Posterior cingulate gyrus (tissue), 11 donors: ENCODE measurements at regions not wholly inside any gene's neighbourhood (a gene's known extent, or its start where the extent isn't known, plus 50 kb on each side); places are given as distances from the start of the nearest gene placed in this dataset.

Experiments used
- DNase-seq, 10 donors: peaks; one replicate each; pipeline versions ENCODE4 v3.0.0 to v3.0.0-alpha.2; 2020 to 2021; ENCODE audit warnings: mixed read lengths in 3 of 10
- intact Hi-C: fragments of 100-400 bp; cut with DNase I; formaldehyde crosslinking; loops from one replicate; pipeline ENCODE4 v1.15.1; 2023

DNA sequence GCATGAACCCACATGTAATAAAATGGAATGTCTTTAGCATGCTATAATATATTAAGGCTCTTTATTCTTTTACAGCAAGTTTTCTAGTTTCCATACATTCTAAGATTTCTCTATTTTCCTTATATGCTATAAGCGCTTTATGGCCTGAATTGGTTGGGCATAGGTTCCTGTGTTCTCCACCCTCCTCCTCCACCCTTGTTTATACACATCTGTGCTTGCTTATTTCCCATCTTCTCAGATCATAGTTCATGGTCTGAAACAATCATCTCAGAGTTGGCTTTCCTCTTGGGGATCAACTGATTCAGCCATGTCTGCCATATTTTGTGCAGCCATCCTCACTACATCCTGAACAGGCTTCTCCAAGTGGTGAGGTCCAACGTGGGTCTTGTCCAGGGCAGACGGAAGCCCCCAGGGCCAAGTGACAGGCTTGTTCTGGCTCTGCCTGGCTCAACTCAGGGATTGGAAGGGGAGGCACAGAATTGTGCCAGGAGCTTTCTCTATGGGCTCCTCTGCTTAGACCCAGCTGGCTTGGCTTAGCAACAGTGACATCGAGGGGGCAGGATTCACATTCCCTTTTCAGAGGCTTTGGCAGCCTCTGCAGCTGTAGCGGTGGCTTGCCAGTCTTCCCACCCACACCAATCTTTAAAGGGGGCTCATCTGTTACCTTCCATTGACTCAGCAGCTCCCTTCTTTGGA, 327.3 kb downstream of the PTEN start:
- intact Hi-C loops, result no loop called here
- DNase-seq, result no peak

DNA sequence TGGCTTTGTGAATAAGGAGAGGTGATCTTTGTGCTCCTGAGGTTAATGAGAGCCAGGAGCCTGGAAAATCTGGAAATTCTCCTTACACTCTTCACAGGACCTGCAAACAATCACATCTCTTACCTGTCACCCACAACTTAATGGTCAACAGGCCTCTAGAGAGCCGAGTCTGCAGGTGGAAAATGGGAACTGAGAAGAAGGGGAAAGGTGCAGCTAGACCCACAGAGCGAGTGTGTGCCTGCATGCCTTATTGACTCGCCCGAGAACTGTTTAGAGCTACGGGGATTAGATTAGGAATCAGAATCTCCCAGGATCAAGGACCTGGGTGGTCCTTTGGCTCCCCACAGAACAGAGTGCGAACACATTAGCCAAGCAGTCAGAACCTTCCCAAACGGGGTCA, 329.6 kb downstream of the PTEN start:
- no peak for DNase-seq
- intact Hi-C loops, result no loop called here

DNA sequence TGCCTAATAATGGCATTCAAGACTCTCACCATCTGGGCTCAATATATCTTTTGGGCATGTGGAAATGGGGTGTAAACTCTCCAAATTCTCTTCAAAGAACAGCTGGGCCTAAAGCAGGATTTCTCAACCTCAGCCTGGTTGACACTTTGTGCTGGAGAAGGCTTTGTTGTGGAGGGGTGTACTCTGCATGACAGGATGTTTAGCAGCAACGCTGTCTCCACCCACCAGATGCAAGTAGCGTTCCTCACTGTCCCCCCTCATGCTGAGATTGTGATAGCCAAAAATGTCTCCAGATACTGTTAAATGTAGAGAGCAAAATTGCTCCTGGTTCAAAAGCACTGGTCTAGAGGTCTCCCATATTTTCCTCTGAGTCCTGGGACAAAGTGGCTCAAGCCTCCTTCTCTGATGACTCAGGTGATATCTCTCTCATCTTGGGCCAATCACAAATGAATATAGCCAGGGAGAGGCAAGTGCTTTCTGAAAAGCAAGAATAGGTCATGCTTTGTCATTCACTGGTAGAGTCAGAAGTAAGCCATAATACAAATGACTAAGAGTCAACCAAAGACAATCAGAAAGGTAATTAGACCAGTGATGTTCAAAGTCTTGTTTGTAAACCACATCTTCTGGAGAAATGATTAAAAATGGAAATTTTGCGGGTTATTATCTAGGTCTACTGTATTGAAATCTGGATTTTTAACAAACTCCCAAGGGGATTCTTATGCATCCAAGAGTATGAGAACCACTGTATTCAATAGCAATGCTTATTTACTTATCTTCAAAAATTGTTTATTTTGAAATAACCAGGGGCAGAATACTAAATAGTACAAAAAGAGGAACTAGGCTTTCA, 330.8 kb downstream of the PTEN start:
- intact Hi-C loops, result no loop called here
- no peak for DNase-seq

DNA sequence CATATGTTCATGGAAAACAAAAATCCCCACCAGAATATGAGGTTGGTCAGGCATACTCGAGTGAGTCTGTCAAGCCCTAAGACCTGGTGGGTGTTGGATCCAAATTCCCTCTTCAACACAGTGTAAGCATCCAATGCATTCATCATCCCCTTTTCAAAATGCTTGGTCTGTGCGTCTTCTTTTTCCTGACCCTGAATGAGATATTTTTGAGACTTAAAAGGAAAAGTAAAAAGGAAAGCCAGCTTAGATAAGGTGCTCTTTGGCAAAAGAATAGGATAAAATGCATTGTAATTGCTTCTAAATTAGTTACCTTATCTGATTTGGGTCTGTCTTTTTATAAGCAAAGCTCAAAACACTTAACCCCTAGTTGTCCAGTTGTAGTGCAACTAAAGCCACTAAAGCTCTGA, 331.5 kb downstream of the PTEN start:
- intact Hi-C loops, result no loop called here

DNA sequence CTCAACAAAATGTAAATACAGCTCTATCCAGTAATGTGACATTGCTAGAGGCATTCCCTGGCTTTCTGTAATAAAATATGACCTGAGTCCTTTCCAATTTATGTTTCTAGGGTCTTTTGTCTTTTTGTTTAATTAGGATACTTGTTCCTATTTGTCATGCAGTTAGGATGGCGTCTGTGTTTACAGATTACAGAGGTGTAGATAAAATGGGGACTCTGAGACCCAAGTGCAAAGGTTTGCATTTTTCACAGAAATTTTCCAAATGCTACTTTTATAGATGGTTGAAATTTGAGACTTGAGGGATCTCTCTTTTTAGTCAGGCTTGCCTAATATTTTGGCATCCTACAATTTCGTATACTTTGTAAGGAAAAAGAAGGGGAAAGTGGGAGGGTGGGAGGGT, 332.4 kb downstream of the PTEN start:
- DNase-seq, result no peak
- intact Hi-C loops, result no loop called here

More for the DNA sequence above, 331.5 kb downstream of the PTEN start:
- no peak for DNase-seq

DNA sequence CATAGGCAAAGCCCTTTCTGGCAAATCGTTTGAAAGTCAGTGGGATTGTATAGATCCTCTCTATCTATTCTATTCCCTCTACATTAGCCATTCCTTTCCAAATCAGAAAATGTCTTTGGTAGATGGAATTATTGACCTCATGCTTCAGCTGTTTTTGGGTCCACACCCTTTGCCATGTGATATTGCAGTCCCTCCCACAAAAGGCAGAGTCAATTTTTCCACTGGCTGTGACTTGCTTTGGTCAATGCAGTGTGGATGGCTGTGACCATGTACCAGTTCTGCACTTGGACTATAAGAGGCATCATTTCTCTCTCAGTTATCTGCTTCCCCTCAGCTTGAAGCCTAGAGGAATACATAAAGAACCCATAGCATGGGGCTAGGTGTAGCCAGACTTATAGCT, 332.9 kb downstream of the PTEN start:
- DNase-seq, result no peak
- intact Hi-C loops, result no loop called here

DNA sequence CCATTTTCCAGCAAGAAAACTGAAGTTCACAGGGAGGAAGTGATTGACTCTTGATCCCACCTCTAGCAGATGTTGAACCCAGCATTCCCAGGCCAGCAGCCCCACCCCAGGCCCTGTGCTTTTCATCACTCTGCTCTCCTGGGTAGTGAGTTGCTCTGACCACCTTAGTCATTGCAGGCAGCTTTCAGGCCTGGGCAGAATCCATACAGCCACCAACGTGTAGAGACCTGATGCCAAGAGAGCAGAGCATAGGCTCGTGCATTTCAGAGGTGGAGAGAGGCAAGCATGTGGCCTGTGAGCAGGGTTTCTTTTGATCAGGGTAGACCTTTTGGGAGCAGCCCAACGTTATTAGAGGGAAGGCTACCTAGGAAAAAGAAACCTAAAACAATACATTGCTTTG, 334.6 kb downstream of the PTEN start:
- DNase-seq, result no peak
- intact Hi-C loops, result no loop called here

DNA sequence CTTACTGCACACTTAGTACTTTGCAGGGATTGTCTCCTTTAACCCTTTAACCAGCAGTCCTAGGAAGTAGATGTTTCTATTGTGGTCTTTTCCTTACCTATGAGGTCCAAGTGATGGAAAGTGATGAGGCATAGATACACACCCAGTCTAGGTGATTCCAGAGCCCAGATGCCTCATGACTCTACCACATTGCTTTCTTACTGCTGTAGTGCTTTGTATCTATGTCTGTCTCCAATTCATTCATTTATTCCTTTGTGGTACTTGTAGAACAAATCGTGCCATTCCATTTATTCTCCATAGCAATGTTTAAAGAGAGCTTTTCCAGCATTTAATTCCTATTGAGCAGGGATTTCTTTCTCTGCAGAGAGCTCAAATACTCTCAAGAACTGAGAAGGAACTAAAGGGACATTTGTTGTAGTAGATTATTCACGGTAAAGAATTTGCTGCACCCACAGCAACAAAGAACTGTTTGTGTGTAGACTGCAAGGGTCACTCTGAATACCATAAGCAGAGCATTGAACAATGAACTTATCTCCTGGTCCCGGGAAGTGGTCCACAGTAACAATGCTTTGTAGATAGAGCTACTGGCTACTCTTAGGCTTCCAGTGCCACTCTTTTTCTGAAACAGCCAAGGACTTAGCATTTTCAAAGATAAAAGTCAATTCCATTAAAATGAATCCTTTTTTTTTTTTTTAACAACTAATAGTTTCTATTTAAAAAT, 337.0 kb downstream of the PTEN start:
- intact Hi-C loops, result no loop called here
- no peak for DNase-seq

DNA sequence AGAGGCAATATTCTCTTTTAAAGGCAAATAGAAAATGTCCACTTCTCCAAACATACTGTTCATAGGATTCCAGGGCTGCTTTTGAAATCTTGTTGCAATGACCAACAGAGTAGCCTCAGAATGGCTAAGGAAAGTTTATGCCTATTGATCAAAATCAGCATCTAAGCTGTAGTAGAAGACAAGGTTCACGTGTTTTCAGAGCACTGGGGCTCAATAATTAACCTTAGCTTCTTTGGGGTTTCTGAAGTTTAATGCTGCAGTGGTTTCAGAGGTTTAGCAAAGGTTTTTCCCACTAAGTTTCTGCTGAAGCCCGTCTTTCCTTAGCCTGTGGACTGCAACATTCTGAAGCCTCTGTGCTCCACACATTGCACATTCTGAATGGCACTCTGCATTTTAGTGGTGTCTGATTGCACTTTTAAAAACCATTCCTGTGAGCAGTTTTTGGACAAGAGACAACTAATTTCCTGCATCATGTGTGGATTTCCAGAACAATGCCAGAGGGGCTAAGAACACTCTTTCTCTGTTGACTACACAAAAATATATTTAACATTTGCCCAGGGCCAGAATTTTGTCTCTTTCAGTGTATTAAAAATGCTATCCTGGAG, 342.5 kb downstream of the PTEN start:
- DNase-seq, result no peak
- intact Hi-C loops, result no loop called here

DNA sequence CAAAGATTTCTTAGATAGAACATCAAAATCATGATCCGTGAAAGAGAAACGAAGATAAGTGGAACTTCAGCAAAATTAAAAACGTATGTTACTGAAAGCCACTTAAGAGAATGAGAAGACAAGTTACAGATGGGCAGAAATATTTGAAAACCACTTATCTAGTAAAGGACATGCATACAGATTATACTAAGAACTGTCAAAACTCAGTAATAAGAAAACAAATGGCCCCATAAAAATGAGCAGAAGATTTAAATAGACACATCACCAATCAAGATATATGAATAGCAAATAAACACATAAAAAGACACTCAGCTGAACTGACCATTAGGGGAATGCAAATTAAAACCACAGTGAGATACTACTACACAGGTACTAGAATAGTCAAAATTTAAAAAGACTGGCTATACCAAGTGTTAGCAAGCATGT, 343.7 kb downstream of the PTEN start:
- intact Hi-C loops, result no loop called here
- DNase-seq, result no peak

DNA sequence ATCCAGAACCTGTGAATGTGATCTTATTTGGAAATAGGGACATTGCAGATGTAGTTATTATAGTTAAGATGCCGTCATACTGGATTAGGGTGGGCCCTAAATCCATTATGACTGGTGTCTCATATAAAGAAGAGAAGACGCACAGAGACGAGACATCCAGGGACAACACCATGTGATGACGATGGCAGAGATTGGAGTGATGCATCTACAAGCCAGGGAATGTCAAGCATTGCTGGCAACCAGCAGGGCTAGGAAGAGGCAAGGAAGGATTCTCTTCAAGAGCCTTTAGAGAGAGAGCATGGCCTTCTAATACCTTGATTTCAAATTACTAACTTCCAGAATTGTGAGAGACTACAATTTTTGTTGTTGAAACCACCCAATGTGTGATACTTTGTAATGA, 345.8 kb downstream of the PTEN start:
- intact Hi-C loops, result no loop called here

DNA sequence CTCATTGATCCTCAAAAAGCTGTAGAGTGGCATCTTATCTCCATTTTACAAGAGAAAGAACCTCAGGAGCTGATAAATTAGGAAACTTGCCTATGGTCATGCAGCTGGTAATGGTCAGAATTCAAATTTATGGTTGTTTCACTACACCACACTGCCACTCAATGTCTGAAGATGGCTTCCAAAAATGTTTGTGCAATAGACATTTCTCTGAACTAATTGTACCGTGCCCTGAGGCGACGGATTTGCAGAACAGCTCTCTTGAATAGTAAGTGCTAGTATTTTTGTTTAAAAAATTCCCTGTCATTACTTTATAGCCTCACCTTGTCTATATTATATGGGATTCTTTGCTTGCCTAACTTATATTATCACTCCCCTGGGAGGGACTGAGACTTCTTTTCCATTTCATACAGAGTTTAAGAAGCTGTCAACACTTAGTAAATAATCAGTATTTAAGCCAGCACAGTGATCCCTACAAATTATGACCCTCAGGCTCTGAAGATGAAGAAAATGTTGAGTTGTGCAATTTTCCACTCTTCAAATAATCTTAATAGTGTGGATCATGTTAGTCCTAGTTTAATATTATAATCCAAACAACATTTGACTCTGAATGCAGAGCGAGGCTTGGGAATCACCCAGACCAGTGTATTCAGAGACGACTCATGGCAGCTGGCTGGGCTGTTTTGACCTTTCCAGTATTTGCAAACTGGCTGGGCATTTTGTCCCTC, 346.6 kb downstream of the PTEN start:
- DNase-seq, result no peak
- intact Hi-C loops, result no loop called here

More for the DNA sequence above, 345.8 kb downstream of the PTEN start:
- DNase-seq, result no peak

DNA sequence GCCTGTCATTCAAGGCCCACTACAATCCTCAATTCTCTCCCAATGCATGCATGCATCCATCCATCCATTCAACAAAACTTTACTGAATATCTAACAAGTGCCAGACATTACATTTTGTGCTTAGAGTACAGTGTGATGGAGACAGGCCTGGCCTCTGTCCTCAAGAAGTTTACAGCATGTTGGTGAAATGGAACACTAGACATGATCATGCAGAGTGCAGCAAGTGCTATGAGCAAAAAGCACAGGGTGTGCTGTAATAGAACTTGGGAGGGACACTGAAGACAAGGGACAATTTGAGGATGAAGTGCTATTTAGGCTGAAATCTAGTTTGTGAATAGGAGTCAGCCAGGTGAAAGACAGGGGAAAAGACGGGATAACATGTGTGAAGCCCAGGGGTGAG, 347.8 kb downstream of the PTEN start:
- intact Hi-C loops, result no loop called here

DNA sequence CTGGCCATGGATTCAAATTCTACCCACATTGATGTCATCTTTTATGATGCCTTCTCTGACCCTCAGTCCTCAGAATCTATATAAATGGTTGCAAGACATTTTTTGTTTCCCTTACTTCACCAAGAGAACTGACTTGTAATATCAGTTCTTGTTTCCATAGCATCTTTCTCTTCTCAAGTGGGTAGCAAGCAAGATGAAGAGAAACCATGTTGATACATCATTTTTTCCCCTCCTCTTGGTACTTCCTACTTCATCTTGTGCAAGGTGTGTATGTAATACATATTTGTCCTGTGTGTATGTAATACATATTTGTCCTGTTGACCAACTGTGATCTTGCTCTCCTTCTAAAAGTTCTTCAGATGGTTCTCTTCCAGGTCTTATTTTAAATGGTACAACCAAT, 348.6 kb downstream of the PTEN start:
- intact Hi-C loops, result no loop called here

More for the DNA sequence above, 347.8 kb downstream of the PTEN start:
- no peak for DNase-seq

DNA sequence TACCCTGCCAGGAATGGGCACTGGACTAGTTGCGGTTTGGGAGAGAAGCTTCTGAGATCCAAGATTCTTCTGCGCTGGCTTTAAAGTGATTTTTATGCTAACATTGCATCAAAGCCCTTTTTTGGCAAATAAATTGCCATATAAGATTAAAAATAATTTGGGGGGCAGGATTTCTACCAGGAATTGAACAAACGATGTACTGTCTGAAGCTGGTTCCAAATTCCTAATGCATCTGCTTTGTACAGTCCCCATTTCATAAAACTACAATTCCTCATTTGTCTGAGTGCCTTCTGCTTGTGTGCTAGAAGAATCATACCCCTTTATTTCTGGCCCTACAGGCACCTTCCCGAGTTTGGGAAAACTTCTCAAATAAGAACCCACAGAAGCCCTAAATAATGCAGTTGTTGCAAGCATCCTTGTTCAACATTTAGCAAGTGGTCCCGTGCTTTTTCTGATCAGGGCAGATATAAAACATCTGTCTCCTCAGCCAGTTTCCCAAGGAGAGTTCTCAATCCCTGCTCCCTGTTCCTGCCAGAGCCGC, 349.7 kb downstream of the PTEN start:
- DNase-seq, result no peak
- intact Hi-C loops, result no loop called here

More for the DNA sequence above, 348.6 kb downstream of the PTEN start:
- no peak for DNase-seq

DNA sequence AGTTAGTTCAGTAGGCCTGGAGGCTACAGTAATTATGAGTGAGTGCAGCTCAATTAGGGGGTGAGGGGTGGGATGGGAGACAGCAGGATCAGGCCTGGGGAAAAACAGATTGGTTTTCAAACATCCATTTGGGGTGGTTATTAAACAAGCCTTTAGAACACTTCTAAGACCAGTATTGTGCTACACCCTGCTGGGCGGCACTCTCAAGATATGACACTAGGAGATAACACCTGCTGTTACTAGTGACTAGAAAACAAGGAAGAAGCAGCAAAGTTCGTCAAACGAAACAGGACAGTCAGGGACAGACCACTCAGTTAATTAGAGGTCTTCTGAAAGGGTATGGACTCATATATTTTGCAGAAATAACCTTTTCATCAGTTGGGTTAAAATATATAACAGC, 353.6 kb downstream of the PTEN start:
- intact Hi-C loops, result no loop called here
- DNase-seq, result no peak

DNA sequence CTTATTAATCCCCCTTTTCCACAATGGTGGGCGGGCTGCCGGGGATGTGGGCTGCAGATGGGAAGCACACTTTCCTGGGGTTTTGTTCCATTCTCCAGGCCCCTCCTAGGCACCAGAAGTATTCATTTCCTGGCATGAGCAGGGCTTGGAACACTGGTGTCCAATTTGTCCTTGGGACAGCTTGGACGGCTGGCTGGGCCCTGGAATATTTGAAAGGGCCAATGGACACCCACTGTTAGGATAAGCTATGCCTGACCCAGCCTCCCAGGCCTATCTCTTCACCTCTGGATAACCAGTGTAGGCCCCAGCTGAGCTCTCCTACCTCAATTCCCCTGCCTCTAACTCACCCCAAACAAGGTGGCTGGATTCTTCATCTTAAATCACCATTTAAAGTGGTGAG, 354.9 kb downstream of the PTEN start:
- intact Hi-C loops, result no loop called here
- DNase-seq, result no peak

DNA sequence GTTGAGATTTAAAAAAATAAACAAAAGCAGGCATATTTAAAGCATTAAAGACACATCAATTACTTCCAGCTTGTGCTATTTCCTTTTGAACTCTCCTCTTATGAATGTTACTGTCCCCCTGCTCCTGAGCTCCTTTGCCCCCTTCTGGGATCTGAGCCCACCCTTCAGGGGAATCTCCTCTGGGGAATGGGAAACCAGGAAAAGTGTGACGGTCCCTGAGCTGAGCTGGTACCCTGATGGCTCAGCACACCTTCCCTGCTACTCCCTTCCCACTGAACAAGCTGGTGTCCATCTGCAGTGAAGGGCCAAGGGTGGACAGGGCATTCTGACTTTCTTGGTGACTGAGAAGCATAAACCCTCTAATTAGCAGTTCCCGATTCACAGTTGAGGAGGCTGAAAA, 356.3 kb downstream of the PTEN start:
- no peak for DNase-seq
- intact Hi-C loops, result no loop called here

DNA sequence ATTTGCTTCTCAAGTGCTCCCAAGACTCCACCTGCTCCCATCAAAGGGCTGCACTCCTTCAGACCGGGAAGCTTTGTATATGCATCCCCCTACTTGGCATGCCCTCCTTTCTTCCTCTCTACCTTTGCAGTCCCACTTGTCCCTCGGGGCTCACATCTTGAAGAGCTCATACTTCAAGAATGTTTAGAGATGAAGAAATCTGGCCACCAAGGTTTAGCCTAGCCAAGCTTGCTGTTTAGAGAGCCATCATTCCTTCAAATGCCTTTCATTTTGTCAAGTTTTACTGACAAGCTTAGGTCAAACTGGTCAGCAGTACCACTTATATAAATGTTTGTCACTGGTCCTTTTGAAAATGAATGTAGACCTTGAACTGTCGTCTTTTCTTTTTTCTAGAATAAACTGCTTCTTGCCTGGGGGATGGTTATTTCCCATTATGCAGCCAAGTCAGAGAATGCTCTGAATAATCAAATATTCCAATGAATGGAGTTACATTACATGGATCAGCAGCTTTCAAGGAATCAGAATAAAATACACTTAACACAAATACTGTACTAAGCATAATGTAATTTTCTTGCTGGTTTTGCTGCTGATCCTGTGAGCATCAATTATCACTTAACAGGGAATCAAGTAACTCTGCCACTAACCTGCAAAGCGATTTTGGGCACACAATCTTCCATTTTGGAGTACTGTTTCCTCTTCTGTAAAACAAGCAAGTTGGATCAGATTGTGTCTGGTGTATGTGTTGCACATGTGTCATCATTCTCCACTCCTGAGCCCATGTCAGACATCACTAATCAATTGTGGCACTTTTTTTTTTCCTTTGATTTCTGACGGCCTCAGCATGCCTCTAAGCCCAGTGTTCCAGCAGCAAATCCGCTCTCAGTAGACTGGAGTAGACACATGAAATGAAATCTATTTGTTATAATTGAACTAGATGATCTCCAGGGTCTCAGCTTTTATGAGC, 357.9 kb downstream of the PTEN start:
- intact Hi-C loops, result no loop called here
- no peak for DNase-seq
